ENCODE measurements at regions not wholly inside any gene's neighbourhood (a gene's known extent, or its start where the extent isn't known, plus 50 kb on each side); places are given as distances from the start of the nearest gene placed in this dataset.
"Not testable (repeated sequence)": the region's sequence is repeated elsewhere in the genome, so short reads cannot be mapped to it uniquely, and the experiment has no call there.

DNA sequence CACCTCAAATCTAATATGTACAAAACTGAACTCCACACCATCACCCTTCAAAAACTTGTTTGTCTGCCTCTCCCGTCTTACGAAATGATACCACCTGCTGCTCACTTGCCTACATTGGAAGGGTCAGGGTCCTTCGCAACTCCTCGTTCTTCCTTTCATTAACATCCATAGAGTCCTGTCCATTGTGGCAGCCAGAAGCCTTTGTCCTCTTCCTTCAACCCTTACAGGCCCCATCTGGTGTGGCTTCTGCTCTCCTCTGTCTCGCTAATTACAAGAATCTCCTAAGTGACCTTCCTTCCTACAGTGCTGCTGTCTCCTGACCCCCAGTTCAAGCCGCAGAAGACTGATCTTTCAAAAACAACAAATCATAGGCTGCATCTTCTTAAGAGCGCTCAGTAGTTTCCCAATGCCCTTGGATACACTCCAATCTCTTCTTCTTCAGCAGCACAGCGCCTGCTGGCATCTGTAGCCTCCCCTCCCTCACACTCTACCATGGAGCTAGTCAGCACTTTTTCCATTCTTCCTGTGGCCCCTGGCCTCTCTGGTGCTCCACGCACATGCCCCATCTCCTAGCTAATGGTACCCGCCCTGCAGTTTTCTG, 382.7 kb downstream of the LIG4 start:
- no peak for DNase-seq (ENCODE audit: extremely low read depth, low read depth, low spot score)

DNA sequence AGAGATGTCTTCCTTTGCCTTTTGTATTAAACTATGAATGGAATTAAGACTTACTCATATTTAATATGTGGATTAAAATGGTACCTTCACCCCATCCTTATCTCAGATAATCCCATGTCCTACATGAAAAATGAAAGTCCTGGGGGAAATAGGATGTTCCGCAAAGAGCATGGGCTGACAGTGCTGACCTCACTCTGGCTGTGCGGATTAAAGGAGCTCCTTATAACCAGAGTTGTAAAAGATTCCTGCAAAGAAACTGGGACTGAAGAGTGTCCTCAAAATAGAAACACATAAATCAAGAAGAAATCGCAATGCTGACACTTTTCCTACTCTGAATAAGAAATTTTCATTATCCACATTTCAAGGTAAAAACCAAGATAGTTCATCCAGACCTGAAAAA, 384.5 kb downstream of the LIG4 start:
- DNase-seq (ENCODE audit: extremely low read depth, low read depth, low spot score) = no peak

DNA sequence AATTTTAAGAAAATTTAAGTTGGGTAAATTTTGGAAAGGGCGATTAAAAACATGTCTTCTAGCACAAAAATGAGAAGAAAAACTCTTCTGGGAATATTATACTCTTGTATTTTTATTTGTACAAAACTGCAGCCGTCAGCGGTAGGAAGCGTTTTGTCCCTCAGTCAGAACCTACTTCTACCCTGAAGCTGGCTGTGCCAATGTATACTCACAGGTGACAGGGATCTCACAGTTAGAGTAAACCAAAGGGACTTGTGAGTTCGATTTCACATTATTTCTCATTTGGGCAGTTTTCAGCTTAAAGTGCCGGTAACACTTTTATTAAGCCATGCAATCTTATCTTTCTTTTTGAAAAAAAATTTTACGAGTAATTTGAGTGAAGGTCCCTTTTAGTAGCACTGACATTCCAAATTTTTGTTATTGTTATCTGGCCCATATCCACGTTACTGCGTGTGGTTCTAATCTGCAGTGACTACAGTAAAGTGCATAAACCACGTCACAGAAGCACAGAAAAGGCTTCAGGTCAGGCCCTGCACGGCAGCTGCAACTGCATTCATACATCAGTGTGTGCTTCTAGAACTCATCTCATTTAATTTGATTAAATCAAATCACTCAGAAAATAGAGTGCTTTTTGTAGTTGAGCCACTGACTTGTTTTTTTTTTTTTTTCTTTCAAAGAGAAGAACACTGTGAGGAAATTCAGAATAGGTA, 387.3 kb downstream of the LIG4 start:
- no peak for DNase-seq (ENCODE audit: extremely low read depth, low read depth, low spot score)

DNA sequence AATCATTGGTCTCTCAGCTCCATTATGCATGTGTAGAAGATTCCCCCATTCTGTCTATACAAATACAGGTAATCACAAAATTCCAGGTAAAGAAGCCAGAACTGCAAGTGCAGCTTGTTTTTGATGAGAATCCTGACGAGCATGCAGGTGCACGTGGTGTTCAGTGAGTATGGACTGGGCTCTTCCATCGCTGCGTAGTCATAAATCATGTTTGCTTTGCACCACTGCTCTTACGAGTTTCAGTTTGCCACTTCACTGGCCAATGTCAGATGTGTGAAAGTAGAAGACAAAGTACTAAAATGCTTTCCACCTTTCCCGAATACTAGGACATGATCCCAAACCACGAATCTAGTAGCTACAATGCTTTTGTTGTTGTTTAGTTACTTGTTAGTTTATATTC, 390.7 kb downstream of the LIG4 start:
- no peak for DNase-seq (ENCODE audit: extremely low read depth, low read depth, low spot score)

DNA sequence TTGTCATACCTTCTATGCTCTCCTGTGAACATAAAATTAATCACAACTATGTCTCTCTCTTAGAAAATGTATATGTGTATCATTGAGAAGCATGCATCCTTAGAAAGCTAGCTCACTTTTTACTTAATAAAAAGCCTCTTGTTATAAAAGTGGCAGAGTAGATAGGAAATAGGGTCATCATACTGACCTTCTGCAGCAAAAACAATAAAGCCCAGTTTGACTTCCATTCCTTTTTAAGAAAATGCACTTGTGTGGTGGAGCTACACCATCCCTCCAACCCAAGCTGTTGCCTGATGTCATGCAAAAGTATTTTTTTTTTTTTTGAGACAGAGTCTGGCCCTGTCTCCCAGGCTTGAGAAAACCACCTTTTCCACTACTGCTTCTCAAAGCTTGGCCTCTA, 393.3 kb downstream of the LIG4 start:
- DNase-seq (ENCODE audit: extremely low read depth, low read depth, low spot score) = no peak

DNA sequence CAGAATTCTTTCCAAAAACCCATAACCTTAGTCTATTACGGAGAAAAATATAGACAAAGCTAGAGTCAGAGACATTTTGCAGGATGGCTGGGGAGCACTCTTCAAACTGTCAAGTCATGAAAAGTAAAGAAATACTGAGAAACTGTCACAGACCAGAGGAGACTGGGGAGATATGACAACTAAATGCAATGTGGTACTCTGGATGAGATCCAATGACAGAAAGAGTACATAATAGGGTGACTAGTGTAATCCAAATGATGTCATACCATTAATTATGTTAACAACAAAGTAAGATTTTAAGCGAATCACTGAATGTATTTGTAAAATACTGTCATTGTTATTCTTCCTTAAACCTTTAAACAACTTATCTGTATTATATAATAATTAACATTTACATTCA, 393.8 kb downstream of the LIG4 start:
- DNase-seq (ENCODE audit: extremely low read depth, low read depth, low spot score) = no peak

DNA sequence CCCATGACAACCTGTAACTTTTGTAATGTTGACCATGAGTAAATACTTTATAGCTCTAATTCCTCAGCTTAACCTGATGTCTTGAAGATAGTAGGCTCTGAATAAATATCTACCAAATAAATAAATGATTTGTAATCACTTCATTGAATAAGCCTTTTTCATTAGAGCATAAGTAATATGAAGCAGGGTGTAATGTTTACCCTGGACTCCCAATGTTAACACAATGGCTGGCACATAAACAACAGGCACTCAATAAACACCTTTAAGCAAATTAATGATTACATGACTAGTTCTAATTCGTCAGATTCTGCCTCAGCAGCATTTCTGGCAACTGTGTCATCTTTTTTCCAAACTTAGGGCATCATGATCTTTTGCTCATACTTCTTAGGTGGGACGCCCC, 396.3 kb downstream of the LIG4 start:
- no peak for DNase-seq (ENCODE audit: extremely low read depth, low read depth, low spot score)

DNA sequence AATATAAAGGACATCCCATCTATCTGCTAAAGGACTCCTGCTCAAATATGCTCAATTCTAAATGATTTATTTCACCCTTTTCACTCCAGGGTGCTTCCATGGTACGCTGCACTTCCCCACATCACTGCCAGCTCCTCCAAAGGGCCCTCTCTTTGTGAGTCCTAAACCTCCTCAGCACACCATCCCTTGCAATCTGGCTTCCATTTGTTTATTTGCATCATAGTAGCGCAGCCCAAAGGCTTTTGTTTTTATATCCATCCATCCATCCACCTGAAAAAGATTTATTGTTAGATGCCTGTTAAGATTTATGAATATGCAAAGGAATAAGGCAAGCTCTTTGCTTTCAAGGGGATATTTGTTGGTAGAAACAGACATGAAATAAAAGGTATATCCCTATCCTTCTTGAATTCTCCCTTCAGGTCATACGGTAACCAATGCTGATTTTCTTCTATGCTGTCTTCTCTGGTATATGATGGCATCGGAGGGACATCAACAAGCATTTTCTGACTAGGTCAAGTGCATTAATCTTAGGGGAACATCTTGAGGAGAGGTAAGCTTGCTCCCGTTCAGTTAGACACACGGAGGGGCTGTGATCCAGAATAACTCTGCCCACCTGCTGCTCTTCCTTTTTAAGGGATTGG, 397.6 kb downstream of the LIG4 start:
- no peak for DNase-seq (ENCODE audit: extremely low read depth, low read depth, low spot score)

DNA sequence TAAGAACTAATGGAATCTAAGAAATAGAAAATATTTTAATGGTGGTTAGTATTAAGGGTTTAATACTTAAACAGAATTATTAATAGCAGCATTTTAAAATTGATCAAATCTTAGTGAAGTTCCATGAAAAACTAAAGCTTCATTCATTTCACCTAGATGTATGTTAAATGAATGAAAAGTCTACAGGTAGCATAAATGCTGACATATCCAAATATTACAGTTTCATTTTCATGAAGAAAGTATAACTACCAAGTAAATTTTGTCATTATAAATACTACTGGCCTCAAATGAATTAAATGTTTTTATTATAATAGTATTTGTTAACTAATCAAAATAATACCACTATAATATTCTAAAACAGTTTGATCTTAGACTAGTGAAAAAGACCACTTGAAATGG, 403.3 kb downstream of the LIG4 start:
- no peak for DNase-seq (ENCODE audit: extremely low read depth, low read depth, low spot score)

DNA sequence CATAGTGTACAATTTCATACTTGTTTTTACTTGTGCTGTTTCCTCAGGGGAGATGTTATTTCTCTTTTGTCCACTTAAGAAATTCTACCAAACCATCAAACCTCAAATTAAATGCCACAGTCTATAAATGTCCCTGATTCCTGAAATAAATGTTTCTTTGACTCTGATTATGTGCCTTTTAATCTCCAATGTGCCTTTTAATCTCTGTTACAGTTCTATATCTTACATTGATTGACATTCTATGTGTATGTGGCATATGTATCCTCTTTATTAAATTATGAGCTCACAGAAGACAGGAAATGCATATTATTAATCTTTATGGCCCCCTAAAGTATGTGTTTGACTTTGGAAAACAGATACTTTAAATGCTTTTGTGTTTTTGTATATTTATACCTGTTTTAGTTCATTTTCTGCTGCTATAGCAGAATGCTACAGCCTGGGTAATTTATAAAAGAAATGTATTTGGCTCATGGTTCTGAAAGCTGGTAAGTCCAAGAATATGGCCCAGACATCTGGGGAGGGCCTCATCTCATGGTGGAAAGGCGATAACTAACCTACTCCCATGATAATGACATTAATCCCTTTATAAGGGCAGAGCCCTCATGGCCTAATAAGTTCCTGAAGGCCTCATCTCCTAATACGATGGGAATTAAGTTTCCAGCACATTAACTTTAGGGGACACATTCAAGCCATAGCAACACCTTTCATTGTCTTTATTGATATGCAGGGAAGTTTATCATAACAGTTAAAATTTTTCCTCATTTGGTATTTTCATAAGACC, 403.9 kb downstream of the LIG4 start:
- no peak for DNase-seq (ENCODE audit: extremely low read depth, low read depth, low spot score)

DNA sequence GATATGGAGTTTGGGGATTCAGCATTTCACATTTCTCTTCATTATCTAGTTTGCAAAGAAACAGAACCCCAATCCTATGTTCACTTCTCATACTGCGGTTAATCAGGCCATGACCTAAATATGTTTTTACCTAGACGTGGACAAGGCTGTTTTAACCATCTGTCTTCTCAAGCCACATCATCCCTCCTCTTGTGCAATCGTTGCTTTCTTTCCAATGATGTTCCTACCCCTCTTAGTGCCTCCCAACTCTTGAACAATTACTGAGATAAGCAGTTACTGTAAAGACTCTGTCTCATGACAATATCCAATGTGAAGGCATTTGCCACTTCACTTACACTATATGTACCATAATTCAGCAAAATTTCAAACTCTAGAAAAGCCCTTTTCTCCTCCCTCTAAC, 406.2 kb downstream of the LIG4 start:
- no peak for DNase-seq (ENCODE audit: extremely low read depth, low read depth, low spot score)

DNA sequence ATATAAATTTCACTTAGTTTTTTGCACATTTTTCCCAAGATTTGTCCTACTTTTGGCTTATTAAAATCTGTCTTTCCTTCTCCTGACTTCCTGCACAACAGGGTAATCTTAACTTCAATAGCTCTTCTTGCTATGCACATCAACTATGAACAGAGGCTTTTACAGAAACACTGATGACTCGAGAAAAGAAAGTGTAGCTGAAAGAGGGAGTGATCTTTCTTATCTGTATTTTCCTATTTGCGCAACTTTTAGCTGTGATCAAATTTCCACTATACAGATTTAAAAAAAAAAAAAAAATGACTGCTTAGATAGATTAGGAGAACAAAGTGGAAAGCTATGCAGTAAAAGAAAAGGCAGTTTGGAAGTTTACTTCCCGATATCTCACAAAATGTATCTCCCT, 406.9 kb downstream of the LIG4 start:
- DNase-seq (ENCODE audit: extremely low read depth, low read depth, low spot score) = no peak

DNA sequence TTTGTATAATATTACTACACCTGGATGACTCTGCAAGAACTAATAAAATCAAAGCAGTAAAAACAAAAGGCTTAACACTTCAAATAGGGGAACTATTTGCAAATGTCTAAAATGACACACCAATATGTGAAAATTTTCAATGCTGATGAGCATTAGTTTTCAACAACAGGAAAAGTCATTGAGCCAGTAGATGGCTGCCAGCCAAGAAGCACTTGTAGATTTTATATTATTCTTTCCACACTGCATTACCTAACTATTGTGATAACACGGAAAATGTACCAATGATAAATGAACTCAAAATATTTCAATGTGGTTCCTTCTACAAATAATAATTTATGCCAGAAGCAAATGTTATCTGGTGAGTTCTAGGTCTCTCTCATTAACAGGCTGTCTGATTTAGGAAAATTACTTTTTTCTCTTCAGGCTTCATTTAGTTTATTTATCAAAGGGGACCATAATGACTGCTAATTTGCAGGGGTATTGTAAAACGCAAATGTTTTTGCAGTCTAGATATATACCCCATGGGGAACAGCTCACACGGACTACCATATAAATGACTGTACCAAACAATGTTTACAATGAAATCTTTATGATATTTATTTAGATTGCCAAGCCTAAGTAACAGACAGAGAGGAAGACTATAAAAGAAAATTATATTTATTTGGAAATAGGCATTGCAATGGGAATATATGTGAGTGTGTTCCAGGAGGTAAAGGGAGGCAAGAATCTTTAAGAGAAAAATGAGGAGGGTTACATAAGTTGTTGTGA, 407.8 kb downstream of the LIG4 start:
- DNase-seq (ENCODE audit: extremely low read depth, low read depth, low spot score) = peak; percentile 12

DNA sequence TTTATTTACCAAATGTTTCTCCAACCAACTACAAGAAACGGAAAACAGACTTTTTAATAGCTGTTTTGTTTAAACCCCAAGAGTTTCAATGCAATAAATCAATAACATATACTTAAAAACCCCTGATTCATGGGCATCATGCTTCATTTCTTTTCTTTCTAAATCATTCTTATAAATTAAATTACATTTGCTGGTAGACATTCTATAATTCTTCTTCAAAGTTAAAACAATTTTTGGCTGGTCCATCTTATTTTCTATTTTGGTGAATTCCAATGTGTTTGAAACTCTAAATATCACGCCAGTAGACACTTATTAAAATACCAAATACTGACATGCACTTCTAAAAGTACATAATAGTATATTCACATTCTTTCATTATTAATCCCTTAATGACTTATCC, 408.6 kb downstream of the LIG4 start:
- no peak for DNase-seq (ENCODE audit: extremely low read depth, low read depth, low spot score)

DNA sequence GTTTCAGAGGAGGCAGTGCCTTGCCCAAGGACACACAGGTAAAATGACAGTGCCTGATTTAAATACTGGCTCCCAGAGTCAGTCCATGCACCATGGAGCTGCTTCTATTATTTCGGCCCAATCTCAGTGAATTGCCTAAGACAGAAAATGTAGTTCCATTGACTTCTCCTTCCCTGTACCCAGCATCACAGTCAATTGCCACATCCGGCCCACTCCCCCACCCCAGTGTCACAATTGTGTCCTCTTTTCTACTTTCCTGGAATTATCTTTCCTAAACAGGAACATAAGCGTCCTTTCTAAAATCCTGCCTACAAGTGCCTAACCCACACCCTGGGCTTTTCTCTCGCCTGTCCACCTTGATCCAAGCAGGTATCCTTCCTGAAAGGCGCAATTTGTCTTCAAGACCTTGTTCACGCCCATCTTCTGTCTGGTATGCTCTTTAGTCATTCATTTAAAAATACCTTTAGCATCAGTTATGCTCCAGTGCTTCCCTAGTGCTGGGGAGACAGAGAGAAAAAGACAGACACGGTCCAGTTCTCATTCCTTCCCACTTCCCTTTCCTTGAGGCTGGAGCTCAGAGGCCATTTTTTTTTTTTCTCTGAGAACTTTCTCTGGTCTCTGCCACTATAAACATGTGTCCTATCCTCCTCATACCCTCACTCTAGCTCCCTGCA, 411.4 kb downstream of the LIG4 start:
- no peak for DNase-seq (ENCODE audit: extremely low read depth, low read depth, low spot score)

DNA sequence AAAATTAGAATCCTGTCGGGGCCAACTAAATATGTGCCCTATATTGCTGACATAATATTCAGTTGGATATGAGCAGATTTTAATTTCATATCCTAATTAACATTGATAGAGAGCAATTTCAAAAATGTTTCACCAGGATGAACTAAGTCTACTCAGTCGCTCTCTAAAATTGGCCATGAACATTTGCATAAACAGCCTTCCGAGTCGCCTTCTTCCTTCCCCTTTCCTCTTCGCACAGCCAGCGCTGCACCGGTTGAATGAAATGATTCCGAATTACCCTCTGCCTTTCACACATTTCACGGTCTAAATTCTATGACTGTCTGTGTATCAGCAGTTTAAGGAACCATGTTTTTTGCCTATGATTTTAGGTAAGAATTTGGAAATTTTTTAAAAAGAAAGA, 413.7 kb downstream of the LIG4 start:
- DNase-seq (ENCODE audit: extremely low read depth, low read depth, low spot score) = no peak

DNA sequence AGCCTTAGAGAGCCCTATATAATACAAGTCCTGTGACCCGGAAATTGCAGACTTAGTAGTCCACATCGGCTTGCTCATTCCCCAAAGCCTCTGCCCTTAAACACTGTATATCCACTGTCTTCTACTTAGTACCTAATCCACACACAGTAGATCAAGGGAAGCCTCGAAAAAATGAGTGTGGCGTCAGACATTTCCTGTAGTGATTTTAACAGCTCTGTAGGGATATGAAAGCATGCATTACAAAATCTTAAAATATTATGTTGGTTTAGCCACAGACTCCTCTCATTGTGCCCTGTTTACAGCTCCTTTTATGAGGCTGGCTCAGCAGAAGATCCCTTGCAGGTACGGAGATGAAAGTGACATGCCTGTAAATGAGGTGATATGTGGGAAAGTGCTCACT, 416.3 kb downstream of the LIG4 start:
- no peak for DNase-seq (ENCODE audit: extremely low read depth, low read depth, low spot score)

DNA sequence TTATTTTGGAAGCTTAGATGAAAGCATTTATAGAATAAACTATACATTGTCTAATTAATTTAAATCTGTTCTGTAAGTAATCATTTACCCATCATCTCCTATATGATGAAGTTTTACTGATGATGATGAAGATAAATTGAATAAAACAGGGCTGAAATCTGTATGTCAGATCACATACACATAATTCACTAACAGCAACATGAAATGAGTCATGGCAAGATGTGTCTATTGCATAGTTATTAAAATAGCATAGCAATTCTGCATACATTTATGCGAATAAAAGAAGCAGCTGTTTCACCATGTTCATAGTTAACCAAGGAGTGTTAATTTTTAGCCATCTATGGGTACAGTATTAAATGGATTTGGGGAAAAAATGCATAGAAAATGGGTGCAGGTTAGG, 424.9 kb downstream of the LIG4 start:
- DNase-seq (ENCODE audit: extremely low read depth, low read depth, low spot score) = no peak

DNA sequence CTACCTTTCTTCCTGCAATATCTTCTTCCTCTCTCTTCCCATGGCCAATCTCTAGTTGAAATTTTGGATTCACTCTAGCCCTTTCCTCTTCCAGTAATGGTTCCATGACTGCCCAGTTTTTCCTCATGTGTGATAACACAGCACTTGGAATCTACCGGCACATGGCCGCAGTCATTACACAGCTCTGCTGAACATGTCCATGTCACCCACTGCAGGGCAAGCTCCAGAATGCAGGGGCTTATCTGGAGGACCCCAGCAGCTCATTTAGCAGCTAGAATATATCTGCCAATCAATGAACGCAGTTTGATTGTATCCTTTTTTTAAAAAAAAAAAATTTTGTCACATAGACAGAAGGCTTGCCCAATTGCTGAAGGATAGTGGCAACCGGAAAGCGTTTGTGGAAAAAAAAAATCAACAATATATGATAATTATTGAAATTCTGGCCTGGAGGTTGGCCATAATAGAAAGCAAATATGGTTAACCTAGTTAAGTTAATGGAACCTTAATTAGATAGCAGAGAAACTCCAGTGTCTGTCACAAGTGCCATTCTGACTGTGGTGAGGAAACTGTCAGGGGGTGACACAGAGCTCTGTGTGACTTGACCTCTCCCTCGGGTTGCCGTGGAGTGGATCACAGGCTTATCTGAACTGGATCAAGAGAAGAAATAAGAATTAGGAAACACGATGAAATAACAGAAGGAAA, 426.7 kb downstream of the LIG4 start:
- no peak for DNase-seq (ENCODE audit: extremely low read depth, low read depth, low spot score)

DNA sequence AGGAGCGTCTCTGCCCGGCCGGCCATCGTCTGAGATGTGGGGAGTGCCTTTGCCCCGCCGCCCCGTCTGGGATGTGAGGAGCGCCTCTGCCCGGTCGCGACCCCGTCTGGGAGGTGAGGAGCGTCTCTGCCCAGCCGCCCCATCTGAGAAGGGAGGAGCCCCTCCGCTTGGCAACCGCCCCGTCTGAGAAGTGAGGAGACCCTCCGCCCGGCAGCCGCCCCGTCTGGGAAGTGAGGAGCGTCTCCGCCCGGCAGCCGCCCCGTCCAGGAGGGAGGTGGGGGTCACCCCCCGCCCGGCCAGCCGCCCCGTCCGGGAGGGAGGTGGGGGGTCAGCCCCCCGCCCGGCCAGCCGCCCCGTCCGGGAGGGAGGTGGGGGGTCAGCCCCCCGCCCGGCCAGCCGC, 432.7 kb downstream of the LIG4 start:
- not testable (repeated sequence) for DNase-seq (ENCODE audit: extremely low read depth, low read depth, low spot score)
